Activated CD4-positive, alpha-beta T cell treated with anti-CD3 and anti-CD28 coated beads for 4 hours (primary cell): ENCODE measurements at regions not wholly inside any gene's neighbourhood (a gene's known extent, or its start where the extent isn't known, plus 50 kb on each side); places are given as distances from the start of the nearest gene placed in this dataset.
A peak's percentile ranks its signal among the peaks of the same experiment; 100 is the strongest.
"Not testable (repeated sequence)": the region's sequence is repeated elsewhere in the genome, so short reads cannot be mapped to it uniquely, and the experiment has no call there.

Source experiments
- DNase-seq, 2 donors: peaks; one replicate each; pipeline ENCODE4 v3.0.0-alpha.2; 2020

- no peak for DNase-seq
Observed at GRCh38 chr15:79540551-79540950, 108.4 kb downstream of the MINAR1 start.

- no peak for DNase-seq
Observed at GRCh38 chr15:79541196-79541595, 109.1 kb downstream of the MINAR1 start.

GRCh38 chr15:79543097-79543496 lies 111.0 kb downstream of the MINAR1 start:
- DNase-seq = no peak

GRCh38 chr15:79549196-79549595 lies 117.1 kb downstream of the MINAR1 start:
- DNase-seq = no peak

GRCh38 chr15:79560384-79560783 lies 128.2 kb downstream of the MINAR1 start:
- no peak for DNase-seq

- no peak for DNase-seq
Observed at GRCh38 chr15:79561982-79562381, 129.8 kb downstream of the MINAR1 start.

- DNase-seq = no peak
Observed at GRCh38 chr15:79562403-79562815, 130.3 kb downstream of the MINAR1 start.

GRCh38 chr15:79562899-79563298 lies 130.8 kb downstream of the MINAR1 start:
- no peak for DNase-seq

GRCh38 chr15:79570004-79570403 lies 137.9 kb downstream of the MINAR1 start:
- no peak for DNase-seq

- DNase-seq = no peak
Observed at GRCh38 chr15:79572691-79573404, 140.7 kb downstream of the MINAR1 start.

- DNase-seq = not testable (repeated sequence)
Observed at GRCh38 chr15:79574431-79575273, 142.5 kb downstream of the MINAR1 start.

GRCh38 chr15:79582650-79583049 lies 150.5 kb downstream of the MINAR1 start:
- no peak for DNase-seq

GRCh38 chr15:79592126-79592525 lies 160.0 kb downstream of the MINAR1 start:
- no peak for DNase-seq

GRCh38 chr15:79593119-79593869 lies 161.2 kb downstream of the MINAR1 start:
- no peak for DNase-seq

- no peak for DNase-seq
Observed at GRCh38 chr15:79595306-79595705, 163.2 kb downstream of the MINAR1 start.

- DNase-seq = peak in 1 of 2 donors; percentile 7
Observed at GRCh38 chr15:79595995-79596622, 164.0 kb downstream of the MINAR1 start.

- DNase-seq = no peak
Observed at GRCh38 chr15:79598639-79599038, 166.5 kb downstream of the MINAR1 start.

- no peak for DNase-seq
Observed at GRCh38 chr15:79601405-79602086, 169.4 kb downstream of the MINAR1 start.

- DNase-seq = no peak
Observed at GRCh38 chr15:79602180-79602579, 170.0 kb downstream of the MINAR1 start.

- no peak for DNase-seq
Observed at GRCh38 chr15:79602731-79603130, 170.6 kb downstream of the MINAR1 start.

GRCh38 chr15:79606831-79607355 lies 174.8 kb downstream of the MINAR1 start:
- DNase-seq = no peak
